Ammon's horn (tissue), 1 donor: ENCODE measurements at regions not wholly inside any gene's neighbourhood (a gene's known extent, or its start where the extent isn't known, plus 50 kb on each side); places are given as distances from the start of the nearest gene placed in this dataset.

Source experiments
- DNase-seq: peaks from one replicate; pipeline ENCODE4 v3.0.0-alpha.2; 2016; ENCODE audit warnings: low spot score

DNA sequence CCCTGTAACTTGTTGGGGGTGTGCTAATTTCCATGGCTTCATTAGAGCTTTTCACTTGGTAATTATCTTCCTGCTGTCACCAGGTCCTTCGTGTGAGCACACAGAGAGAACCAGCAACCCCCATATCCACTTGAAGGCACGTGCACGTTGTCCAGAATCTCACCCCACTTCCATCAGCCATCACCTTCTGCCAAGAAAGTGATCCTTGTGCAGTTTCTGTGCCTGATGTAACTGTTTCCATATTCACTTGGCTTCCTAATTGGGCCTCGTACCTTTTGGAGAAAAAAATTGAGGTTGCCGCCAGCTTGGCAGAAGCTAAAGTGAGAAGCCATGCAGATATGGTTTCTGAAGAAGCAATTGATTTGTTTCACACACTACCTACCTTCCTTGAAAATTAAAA lies 153.7 kb upstream of the TSHZ2 start:
- no peak for DNase-seq

DNA sequence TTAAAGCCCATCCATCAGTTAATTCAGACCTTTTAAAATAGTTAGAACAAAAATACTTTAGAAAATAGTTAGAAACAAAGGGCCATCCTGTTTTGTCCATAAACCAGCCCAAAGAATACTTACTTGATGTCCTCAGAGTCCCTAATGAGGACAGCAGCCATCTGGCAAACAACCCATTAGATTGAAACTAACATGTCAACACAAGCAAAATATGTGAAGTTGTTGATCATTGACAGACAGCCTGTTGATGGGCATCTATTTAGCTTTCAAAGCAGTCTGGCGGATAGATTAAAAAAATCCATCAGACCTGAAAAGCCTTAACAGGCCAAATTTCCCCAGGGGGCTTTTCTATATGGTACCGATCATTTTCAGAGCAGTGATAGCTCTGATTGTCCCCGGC lies 154.2 kb upstream of the TSHZ2 start:
- DNase-seq, result no peak

DNA sequence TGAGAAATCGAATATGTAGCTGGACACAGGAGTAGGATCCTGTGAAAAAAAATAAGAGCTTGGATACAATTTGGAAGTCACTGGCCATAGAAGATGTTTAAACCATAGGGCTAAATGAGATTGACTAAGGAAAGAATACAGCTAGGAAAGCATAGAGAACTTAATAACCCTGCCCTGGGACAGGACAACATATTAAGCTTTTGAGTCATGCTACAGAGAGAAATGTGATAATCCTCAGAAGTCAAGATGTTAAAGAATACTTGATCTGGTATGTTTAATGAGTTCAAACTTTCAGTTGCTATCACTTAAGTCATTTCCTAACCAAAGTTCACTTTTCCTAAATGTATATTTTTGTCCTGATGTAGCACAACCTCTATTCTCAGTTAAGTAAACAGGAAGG lies 154.6 kb upstream of the TSHZ2 start:
- no peak for DNase-seq

DNA sequence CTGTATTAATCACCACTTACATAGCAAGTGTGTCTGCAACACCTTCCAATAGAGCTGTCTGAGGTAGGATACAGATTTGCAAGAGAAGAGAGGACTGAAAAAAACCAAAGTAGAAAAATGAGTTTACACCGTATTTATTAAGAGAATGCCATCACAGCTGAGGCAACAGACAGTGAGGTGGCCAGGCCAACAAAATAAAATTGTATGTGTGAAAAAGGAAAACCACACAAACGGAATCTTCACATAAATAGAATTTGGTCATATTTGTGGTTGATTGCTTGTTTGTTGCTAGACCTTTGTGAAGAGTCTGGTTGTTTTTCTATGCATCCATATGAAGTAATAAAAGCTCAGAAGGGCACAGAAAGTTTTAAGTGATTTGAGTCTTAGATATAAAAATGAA lies 157.8 kb upstream of the TSHZ2 start:
- no peak for DNase-seq

DNA sequence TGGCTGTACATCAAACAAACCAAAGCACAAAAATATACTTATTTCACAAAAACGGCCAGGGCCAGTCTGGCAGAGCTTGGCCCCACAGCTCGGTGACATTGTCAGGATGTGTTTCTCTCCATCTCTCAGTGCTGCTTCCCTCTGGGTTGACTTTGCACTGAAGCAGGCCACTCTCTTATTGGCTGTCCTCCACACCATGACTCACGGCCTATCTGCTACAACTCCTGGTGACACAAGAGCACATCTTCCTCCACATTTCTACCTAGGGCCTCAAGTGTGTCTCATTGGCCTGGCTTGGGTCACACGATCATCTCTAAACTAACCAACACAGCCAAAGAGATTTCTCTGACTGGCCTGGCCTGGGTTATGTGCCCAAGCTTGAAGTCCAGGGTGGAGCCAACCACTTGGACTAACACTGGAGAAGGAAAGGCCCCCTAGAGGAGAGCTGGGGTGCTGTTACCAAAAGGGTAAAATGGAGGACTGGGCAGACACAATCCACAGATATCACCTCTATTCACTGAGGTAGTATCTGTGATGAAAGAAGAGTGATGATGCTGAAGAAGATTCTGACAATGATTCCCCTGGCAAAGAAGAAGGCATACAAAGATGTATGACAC lies 159.8 kb upstream of the TSHZ2 start:
- DNase-seq, result no peak

DNA sequence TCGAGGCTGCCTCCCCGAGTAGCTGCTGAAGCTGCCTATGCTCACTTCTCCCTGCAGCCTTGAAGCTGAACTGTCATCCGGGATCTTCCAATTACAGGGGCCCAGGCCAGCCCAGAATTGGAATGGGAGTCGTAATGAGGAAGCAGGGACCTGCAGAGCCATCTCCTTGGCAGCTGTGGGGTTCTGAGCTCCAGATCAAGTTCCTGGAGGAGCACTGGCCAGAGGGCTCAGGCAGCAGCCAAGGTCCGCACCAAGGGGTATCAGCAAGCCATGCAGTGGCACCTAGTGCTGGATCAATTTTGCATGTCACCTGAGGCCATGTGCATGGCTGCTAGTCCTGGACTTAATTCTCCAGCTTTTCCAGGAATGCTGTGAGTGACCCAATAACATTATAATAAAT lies 163.2 kb upstream of the TSHZ2 start:
- no peak for DNase-seq

GRCh38 chr20:52806918-52807317 lies 165.2 kb upstream of the TSHZ2 start:
- no peak for DNase-seq

DNA sequence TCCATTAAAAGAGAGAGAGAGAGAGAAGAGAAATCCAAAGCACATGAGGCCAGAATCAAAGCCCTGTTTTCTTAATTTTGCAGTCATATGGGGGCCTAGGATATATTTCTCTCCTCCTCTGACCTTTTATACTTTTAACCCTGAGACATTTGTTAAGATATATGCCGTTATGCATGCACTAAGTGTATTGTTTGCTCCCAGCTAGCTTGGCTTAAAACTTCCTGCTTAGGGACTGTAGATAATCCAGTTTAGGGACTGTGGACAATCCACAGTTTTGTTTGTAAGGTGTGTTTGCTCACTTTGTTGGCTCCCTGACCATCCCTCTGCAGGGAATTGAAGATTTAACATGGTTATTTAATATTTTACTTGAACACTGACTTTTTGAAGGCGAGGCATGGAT lies 166.3 kb upstream of the TSHZ2 start:
- no peak for DNase-seq

DNA sequence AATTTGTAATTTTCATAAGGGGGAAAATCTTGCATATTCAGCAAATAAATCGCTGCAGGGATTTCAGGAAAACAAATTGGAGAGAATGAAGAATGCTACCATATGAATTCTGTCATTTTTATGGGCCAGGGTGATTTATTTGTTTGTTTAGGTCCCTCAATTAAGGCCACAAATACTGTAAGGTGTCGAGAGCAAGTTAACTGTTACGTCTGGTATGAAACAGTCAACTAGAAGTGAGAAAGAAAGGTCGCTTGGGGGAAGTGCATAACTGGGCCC lies 166.9 kb upstream of the TSHZ2 start:
- DNase-seq, result no peak

- DNase-seq, result no peak
These were observed 167.5 kb upstream of the TSHZ2 start for GRCh38 chr20:52804497-52805295.

GRCh38 chr20:52801628-52802006 lies 170.5 kb upstream of the TSHZ2 start:
- DNase-seq, result no peak

GRCh38 chr20:52800734-52801627 lies 171.2 kb upstream of the TSHZ2 start:
- no peak for DNase-seq

DNA sequence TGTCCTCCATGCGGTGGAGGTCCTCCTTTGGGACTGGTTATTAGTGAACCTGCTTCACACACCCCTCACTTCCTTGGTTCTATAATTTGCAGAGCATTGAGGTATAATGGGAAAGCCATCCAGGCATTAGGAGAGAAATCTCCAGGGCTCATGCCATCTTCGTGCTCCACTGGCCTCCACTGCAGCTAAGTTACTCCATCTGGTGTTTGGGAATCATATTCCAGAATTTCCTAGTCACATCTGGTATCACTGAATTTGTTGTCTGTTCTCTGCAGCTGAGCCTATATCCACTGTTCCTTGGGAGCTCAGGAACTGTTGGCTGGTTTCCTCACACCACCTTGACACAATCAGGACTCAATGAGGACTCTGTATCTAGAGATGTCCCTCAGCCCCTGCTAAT lies 173.0 kb upstream of the TSHZ2 start:
- DNase-seq, result no peak

DNA sequence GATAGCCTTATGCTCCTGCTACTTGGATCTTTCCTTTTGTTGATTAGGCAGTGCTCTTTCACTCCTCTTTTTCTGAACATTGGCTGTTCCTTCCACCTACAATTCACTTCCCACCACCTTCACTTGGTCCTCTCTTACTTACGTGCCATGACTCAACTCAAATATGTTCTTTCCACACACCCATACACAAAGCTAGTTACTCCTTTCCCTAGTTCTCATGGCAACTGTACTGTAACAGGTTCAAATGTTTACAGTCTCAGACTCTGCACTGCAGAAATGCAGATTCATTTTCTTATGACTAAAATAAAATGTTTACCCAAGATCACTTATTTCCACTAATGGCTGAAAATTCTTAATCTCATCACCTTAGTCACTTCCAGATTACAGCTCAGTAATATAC lies 174.0 kb upstream of the TSHZ2 start:
- no peak for DNase-seq

DNA sequence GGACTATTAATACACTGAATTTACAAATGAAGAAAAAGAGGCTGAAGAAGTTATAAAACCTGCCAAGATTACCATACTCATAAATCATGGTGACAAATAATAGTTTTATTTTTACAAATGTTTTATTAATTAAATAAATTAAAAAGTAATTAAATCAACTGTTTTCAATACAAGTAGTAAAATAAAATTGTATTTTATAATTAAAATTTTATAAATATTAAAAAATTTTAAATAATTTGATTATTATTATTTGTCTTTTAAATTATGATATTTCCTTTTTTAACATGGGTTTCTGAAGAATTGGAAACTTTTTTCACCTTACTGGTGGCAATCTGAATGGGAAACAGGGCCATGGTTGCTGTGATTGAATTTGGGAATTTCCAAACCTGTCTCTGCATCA lies 177.3 kb upstream of the TSHZ2 start:
- no peak for DNase-seq

DNA sequence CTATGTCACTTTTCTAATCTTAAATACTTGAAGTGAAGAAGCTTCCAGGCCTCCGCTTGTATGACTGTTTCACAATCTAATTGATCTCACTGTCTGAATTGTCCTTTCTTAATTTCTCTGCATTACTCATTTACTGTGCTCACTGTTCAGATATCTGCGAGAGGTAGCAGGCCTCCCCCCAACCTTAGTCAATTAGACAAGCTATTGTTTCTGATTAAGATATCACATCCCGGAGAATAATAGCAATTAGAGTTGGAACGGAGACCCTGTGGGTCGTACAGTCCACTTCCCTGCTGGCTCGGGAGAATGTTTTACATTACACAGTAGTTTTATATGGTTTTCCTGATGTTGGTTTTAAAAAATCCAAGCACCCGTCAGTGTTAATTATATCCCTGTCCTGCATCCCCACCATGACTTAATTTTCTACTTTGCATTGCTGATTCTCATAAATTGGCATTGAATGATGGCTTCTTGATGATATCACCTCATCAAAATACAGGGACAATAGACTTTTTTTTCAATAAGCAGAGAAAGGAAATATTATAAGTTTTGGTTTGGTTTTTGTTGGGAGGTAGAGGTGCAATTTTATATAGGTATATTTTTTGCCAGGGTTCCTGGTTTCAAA lies 178.7 kb upstream of the TSHZ2 start:
- no peak for DNase-seq

DNA sequence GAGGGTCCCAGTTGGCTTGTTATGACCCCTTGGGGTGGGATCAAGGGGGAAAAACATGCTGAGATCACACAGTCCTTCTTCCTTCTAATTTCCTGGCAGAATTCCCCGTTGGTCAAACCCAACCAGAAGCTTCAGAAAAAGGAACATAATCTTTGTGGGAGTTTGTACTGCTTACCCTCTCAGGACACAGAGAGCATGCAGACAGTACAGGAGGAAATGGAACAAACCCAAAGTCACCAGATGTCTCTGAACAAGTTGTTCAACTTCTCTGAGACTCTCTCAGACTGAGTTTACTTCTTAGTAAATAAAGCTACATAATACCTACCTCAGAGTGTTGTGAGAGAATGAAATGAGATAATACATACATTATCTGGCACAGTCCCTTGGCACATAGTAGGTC lies 181.1 kb upstream of the TSHZ2 start:
- no peak for DNase-seq

GRCh38 chr20:52789716-52790115 lies 182.4 kb upstream of the TSHZ2 start:
- no peak for DNase-seq

- DNase-seq, result no peak
These were observed 184.2 kb upstream of the TSHZ2 start for GRCh38 chr20:52787962-52788361.

GRCh38 chr20:52787216-52787615 lies 184.9 kb upstream of the TSHZ2 start:
- DNase-seq, result no peak

- no peak for DNase-seq
These were observed 186.5 kb upstream of the TSHZ2 start for GRCh38 chr20:52785679-52786078.

GRCh38 chr20:52783769-52784168 lies 188.4 kb upstream of the TSHZ2 start:
- DNase-seq, result no peak

DNA sequence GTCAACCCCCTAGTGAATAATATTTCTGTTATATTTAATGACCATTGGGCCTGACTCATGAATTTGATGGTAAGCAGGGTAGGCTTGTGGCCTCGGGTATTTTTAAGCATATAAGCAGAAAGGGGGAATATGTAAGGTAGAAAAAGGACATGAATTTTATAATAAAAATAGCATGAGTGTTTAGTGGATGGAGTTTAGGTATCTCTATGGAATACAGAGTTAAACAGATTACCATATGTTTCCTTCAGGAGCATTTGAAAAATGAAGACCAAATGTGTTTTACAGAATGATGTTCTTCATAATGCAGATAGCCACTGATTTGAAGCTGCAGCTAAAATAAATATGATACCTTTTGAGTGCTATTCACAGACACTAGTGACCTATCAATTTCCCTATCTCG lies 191.7 kb upstream of the TSHZ2 start:
- no peak for DNase-seq
